GM20431 (cell line): ENCODE measurements at regions not wholly inside any gene's neighbourhood (a gene's known extent, or its start where the extent isn't known, plus 50 kb on each side); places are given as distances from the start of the nearest gene placed in this dataset.

Source experiments
- in situ Hi-C: fragments of 300-500 bp; cut with MseI, MboI; formaldehyde crosslinking; loops from one replicate; pipeline ENCODE4 v1.15.0; 2020; ENCODE audit warnings: low sequenced_read_pairs; ENCODE audit not compliant: unreplicated experiment

GRCh38 chr9:86521322-86521721 is 167.1 kb upstream of the TUT7 start:
- in situ Hi-C loops, result no loop called here

- in situ Hi-C loops, result no loop called here
Measured at GRCh38 chr9:86519066-86519615, 164.9 kb upstream of the TUT7 start.

- in situ Hi-C loops, result no loop called here
Measured at GRCh38 chr9:86517475-86517874, 163.3 kb upstream of the TUT7 start.

GRCh38 chr9:86516564-86516963 is 162.4 kb upstream of the TUT7 start:
- in situ Hi-C loops, result no loop called here

- in situ Hi-C loops, result no loop called here
Measured at GRCh38 chr9:86515221-86515620, 161.0 kb upstream of the TUT7 start.

GRCh38 chr9:86513429-86513828 is 159.2 kb upstream of the TUT7 start:
- in situ Hi-C loops, result no loop called here

- in situ Hi-C loops, result no loop called here
Measured at GRCh38 chr9:86512929-86513328, 158.7 kb upstream of the TUT7 start.

- in situ Hi-C loops, result no loop called here
Measured at GRCh38 chr9:86511614-86512360, 157.6 kb upstream of the TUT7 start.

GRCh38 chr9:86508208-86508903 is 154.1 kb upstream of the TUT7 start:
- in situ Hi-C loops, result no loop called here

GRCh38 chr9:86507212-86507630 is 153.0 kb upstream of the TUT7 start:
- in situ Hi-C loops, result no loop called here

GRCh38 chr9:86503942-86504341 is 149.7 kb upstream of the TUT7 start:
- in situ Hi-C loops, result no loop called here

GRCh38 chr9:86503314-86503713 is 149.1 kb upstream of the TUT7 start:
- in situ Hi-C loops, result no loop called here

GRCh38 chr9:86500667-86501435 is 146.6 kb upstream of the TUT7 start:
- in situ Hi-C loops, result no loop called here

GRCh38 chr9:86500031-86500430 is 145.8 kb upstream of the TUT7 start:
- in situ Hi-C loops, result no loop called here

- in situ Hi-C loops, result no loop called here
Measured at GRCh38 chr9:86494644-86495111, 140.5 kb upstream of the TUT7 start.

- in situ Hi-C loops, result no loop called here
Measured at GRCh38 chr9:86491468-86492266, 137.5 kb upstream of the TUT7 start.

GRCh38 chr9:86488794-86489193 is 134.6 kb upstream of the TUT7 start:
- in situ Hi-C loops, result no loop called here

GRCh38 chr9:86488345-86488744 is 134.1 kb upstream of the TUT7 start:
- in situ Hi-C loops, result no loop called here

GRCh38 chr9:86487838-86488233 is 133.6 kb upstream of the TUT7 start:
- in situ Hi-C loops, result no loop called here
